GM12878 (cell line): ENCODE measurements at regions not wholly inside any gene's neighbourhood (a gene's known extent, or its start where the extent isn't known, plus 50 kb on each side); places are given as distances from the start of the nearest gene placed in this dataset.

Source experiments
- ATAC-seq: fragments of 200-7000 bp; cut with Tn5 transposase; 3 replicates; pipeline ENCODE4 v1.9.1; 2020; ENCODE audit warnings: mild to moderate bottlenecking, moderate library complexity
- BruUV-seq: library from RNA; stranded (reverse); fragments of 400-500 nt; replicated peaks from 2 replicates; lab custom pipeline; 2021; lab: Mats Ljungman, UMichigan
- CTCF ChIA-PET: fragments of 300-600 bp; sonication (Branson Sonifier 250); formaldehyde crosslinking; extraction: SDS; loops from one replicate; lab custom pipeline; 2021; ENCODE audit warnings: inconsistent platforms; lab: Yijun Ruan, JAX
- POLR2A ChIA-PET: fragments of 350-600 bp; formaldehyde crosslinking; extraction: SDS; loops from one replicate; lab custom pipeline; 2021; ENCODE audit warnings: inconsistent platforms; lab: Charles Lee
- RAD21 ChIA-PET: fragments of 300-600 bp; sonication (Branson Sonifier 250); formaldehyde crosslinking; loops from one replicate; lab custom pipeline; 2023; ENCODE audit warnings: antibody characterized with exemption; ENCODE audit not compliant: unreplicated experiment; lab: Charles Lee
- SMC1A ChIA-PET: fragments of 300-600 bp; sonication (Branson Sonifier 250); formaldehyde crosslinking; loops from one replicate; lab custom pipeline; 2023; ENCODE audit not compliant: unreplicated experiment, uncharacterized antibody; lab: Charles Lee
- DNase-seq: peaks from one replicate; pipeline ENCODE4 v3.0.0-alpha.2; 2011; ENCODE audit warnings: low read depth, low spot score
- FAIRE-seq: peaks from 3 replicates; lab custom pipeline; 2011; peaks lifted over from hg19 to GRCh38; lab: Jason Lieb, UNC
- H2AFZ ChIP-seq: 2 replicates; pipeline ENCODE4 v1.6.0; 2011; ENCODE audit warnings: low read depth, low read length, control low read depth; ENCODE audit not compliant: control insufficient read depth
- H3K27ac ChIP-seq: 2 replicates; pipeline ENCODE4 v1.5.1; 2011; ENCODE audit warnings: control low read depth; ENCODE audit not compliant: control insufficient read depth, insufficient read depth
- H3K27me3 ChIP-seq, 2 experiments: replicated peaks in 1 of 2; 2 replicates each; pipeline versions ENCODE4 v1.6.0 to v1.6.1; 2011; ENCODE audit warnings: low read length in 1 of 2; ENCODE audit not compliant: control insufficient read depth in 2 of 2, insufficient read depth in 2 of 2
- H3K36me3 ChIP-seq, 2 experiments: 2 replicates each; pipeline ENCODE4 v1.5.1; 2011; ENCODE audit warnings: low read length in 1 of 2; ENCODE audit not compliant: control insufficient read depth in 2 of 2, insufficient read depth in 2 of 2
- H3K4me1 ChIP-seq: 2 replicates; pipeline ENCODE4 v1.6.1; 2011; ENCODE audit warnings: mild to moderate bottlenecking, low read length, moderate library complexity, mixed read lengths; ENCODE audit not compliant: control insufficient read depth, insufficient read depth
- H3K4me2 ChIP-seq: 2 replicates; pipeline ENCODE4 v1.6.0; 2011; ENCODE audit warnings: control low read depth; ENCODE audit not compliant: control insufficient read depth, insufficient read depth
- H3K4me3 ChIP-seq: fragments of 200-600 bp; sonication (generic); 2 replicates; pipeline ENCODE4 v1.5.1; 2016
- H3K79me2 ChIP-seq: 2 replicates; pipeline ENCODE4 v1.6.0; 2011; ENCODE audit warnings: low read length; ENCODE audit not compliant: control insufficient read depth, insufficient read depth
- H3K9ac ChIP-seq: 2 replicates; pipeline ENCODE4 v1.8.0; 2011; ENCODE audit warnings: low read length, control low read depth, mixed read lengths; ENCODE audit not compliant: control insufficient read depth, insufficient read depth
- H3K9me3 ChIP-seq: replicated peaks from 3 replicates; pipeline ENCODE4 v1.5.1; 2011; ENCODE audit warnings: mild to moderate bottlenecking, low read length; ENCODE audit not compliant: control insufficient read depth, insufficient read depth
- H4K20me1 ChIP-seq: 2 replicates; pipeline ENCODE4 v1.6.0; 2011; ENCODE audit not compliant: control insufficient read depth, insufficient read depth
- CBFB ChIP-seq: IDR thresholded peaks from 2 replicates; pipeline ENCODE4 v1.6.1; 2016; ENCODE audit warnings: antibody characterized with exemption, low read depth
- CBX5 ChIP-seq: sonication (generic); IDR thresholded peaks from 2 replicates; pipeline ENCODE4 v1.6.1; 2016; ENCODE audit warnings: low read depth, moderate library complexity, mild to moderate bottlenecking, inconsistent platforms
- HDAC6 ChIP-seq: fragments of 200-600 bp; sonication (generic); IDR thresholded peaks from one replicate; pipeline ENCODE4 v1.8.0; 2017; ENCODE audit warnings: antibody characterized with exemption; ENCODE audit not compliant: unreplicated experiment
- SPI1 ChIP-seq: IDR thresholded peaks from 2 replicates; pipeline ENCODE4 v1.6.1; 2011; ENCODE audit warnings: low read depth, mild to moderate bottlenecking, low read length, moderate library complexity, borderline replicate concordance; ENCODE audit not compliant: insufficient read depth
- STAT1 ChIP-seq: fragments of 450-650 bp; conservative IDR thresholded peaks from 2 replicates; pipeline ENCODE4 v1.6.1; 2014; ENCODE audit warnings: antibody characterized with exemption, mild to moderate bottlenecking
- YY1 ChIP-seq: IDR thresholded peaks from 2 replicates; pipeline ENCODE4 v1.6.1; 2011; ENCODE audit warnings: low read depth, mild to moderate bottlenecking, low read length
- WGBS: methylation state at CpG from one replicate; pipeline ENCODE4 v1.1.6; 2016; ENCODE audit warnings: low lambda C conversion rate; ENCODE audit not compliant: insufficient replicate concordance, insufficient coverage; ENCODE audit errors: missing lambda C conversion rate; 5-methylcytosine and 5-hydroxymethylcytosine counted together
- in situ Hi-C: fragments of 300-500 bp; cut with MboI; formaldehyde crosslinking; loops from 9 replicates; pipeline ENCODE4 v1.14.3; 2018; ENCODE audit warnings: mixed read lengths
- intact Hi-C: fragments of 100-400 bp; cut with micrococcal nuclease; formaldehyde crosslinking; loops from one replicate; pipeline ENCODE4 v1.14.2; 2022; ENCODE audit not compliant: unreplicated experiment
- TF ChIP-seq, protein P1 (sequence below): IDR thresholded peaks from 2 replicates; pipeline ENCODE4 v1.6.1; 2011; ENCODE audit warnings: mild to moderate bottlenecking, low read depth, low read length, moderate library complexity; ENCODE audit not compliant: insufficient replicate concordance

DNA sequence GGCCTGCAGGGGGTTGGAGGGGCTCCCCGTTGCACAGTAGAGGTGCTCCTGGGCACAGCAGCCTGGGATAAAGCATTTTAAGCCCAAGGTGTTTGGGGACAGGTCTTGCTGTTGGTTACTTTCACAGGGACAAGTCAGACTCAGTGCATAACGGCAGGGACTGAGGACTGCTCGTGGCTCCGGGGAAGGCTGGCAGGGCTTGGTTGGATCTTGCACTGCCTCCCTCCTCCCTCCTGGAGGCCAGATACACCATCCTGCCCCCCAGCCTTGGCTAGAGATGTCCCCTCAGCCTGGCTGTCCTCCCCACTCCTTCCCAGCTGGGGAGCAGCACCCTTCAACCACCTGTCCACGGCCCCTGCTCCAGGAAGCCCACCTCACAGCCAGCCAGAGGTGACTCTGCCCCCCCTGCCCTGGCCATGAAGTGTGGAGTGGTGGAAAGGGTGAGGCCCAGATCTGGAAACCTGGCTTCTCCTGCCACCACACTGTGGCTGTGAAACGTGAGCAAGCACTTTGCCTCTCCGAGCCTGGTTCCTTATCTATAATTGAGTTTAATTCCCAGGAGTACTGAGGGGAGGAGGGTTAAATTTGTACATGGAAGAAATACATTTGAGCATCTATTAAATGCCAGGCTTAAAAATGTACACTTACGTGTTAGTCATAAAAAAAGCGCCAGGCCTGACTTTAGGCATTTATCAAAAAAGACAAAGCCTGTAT lies 67.1 kb upstream of the TAF1B start:
- Histone ChIP-seq H4K20me1 (no peaks in the 10 kb centered on the region), H3K9me3 (no peaks in the 10 kb centered on the region)
- no TSS peak for BruUV-seq
- TF ChIP-seq HDAC6 (no peak), CBX5 (no peak), STAT1 (no peak), CBFB (no peak), YY1 (no peak), SPI1 (no peak)
- TF ChIP-seq, protein P1, sequence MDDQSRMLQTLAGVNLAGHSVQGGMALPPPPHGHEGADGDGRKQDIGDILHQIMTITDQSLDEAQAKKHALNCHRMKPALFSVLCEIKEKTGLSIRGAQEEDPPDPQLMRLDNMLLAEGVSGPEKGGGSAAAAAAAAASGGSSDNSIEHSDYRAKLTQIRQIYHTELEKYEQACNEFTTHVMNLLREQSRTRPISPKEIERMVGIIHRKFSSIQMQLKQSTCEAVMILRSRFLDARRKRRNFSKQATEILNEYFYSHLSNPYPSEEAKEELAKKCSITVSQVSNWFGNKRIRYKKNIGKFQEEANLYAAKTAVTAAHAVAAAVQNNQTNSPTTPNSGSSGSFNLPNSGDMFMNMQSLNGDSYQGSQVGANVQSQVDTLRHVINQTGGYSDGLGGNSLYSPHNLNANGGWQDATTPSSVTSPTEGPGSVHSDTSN, result no peak
- TF ChIP-seq, all 136 proteins: peak for 0
- ChIA-PET CTCF (interaction anchor here (1.2 kb wide), 1 partner anchor 25 kb away, joined by 3 read pairs; no protein-coding TSS in a partner anchor), RAD21 (no interaction called here), SMC1A (no interaction called here), POLR2A (no interaction called here)
- Histone ChIP-seq H3K4me2 (no peak overlapping the region), H3K27me3 (no peaks in the 10 kb centered on the region; a peak in 2 of 4 replicates), H3K4me1 (peaks cover 8% of the 10 kb centered on the region), H3K4me3 (no peak overlapping the region), H3K36me3 (no peaks in the 10 kb centered on the region), H3K27ac (no peak overlapping the region), H2AFZ (no peak overlapping the region), H3K79me2 (no peaks in the 10 kb centered on the region), H3K9ac (no peak overlapping the region)
- 33% methylated on average over 9 of the region's 9 CpGs for WGBS
- DNase-seq (no peak), FAIRE-seq (no peak), ATAC-seq (no peak)
- in situ Hi-C loops, result no loop called here
- intact Hi-C loops, result no loop called here
